Stimulated activated CD8-positive, alpha-beta memory T cell treated with anti-CD3 and anti-CD28 coated beads, Interleukin-4, amount 100 ng/mL, for 24 hours (primary cell): ENCODE measurements at regions not wholly inside any gene's neighbourhood (a gene's known extent, or its start where the extent isn't known, plus 50 kb on each side); places are given as distances from the start of the nearest gene placed in this dataset.

Experiments
- DNase-seq: peaks from one replicate; pipeline ENCODE4 v3.0.0-alpha.2; 2020; ENCODE audit warnings: low read depth

GRCh38 chr2:16216558-16216945, 276.2 kb downstream of the MYCN start:
- DNase-seq = no peak

- no peak for DNase-seq
Measured at GRCh38 chr2:16215902-16216557, 275.7 kb downstream of the MYCN start.

GRCh38 chr2:16214861-16215260, 274.5 kb downstream of the MYCN start:
- no peak for DNase-seq

- no peak for DNase-seq
Measured at GRCh38 chr2:16214391-16214790, 274.0 kb downstream of the MYCN start.

- DNase-seq = no peak
Measured at GRCh38 chr2:16212321-16212720, 272.0 kb downstream of the MYCN start.

GRCh38 chr2:16211341-16211740, 271.0 kb downstream of the MYCN start:
- no peak for DNase-seq

GRCh38 chr2:16210841-16211240, 270.5 kb downstream of the MYCN start:
- no peak for DNase-seq

- DNase-seq = no peak
Measured at GRCh38 chr2:16209799-16210198, 269.4 kb downstream of the MYCN start.

GRCh38 chr2:16208921-16209320, 268.6 kb downstream of the MYCN start:
- no peak for DNase-seq

GRCh38 chr2:16208241-16208797, 268.0 kb downstream of the MYCN start:
- no peak for DNase-seq

- DNase-seq = no peak
Measured at GRCh38 chr2:16207611-16208010, 267.3 kb downstream of the MYCN start.

GRCh38 chr2:16207151-16207550, 266.8 kb downstream of the MYCN start:
- DNase-seq = no peak

GRCh38 chr2:16206191-16206944, 266.0 kb downstream of the MYCN start:
- no peak for DNase-seq

- no peak for DNase-seq
Measured at GRCh38 chr2:16205631-16206030, 265.3 kb downstream of the MYCN start.

- no peak for DNase-seq
Measured at GRCh38 chr2:16204886-16205620, 264.7 kb downstream of the MYCN start.

GRCh38 chr2:16204251-16204650, 263.9 kb downstream of the MYCN start:
- no peak for DNase-seq

GRCh38 chr2:16203691-16204090, 263.3 kb downstream of the MYCN start:
- DNase-seq = no peak

- no peak for DNase-seq
Measured at GRCh38 chr2:16203069-16203468, 262.7 kb downstream of the MYCN start.

GRCh38 chr2:16202266-16203020, 262.1 kb downstream of the MYCN start:
- no peak for DNase-seq

GRCh38 chr2:16201848-16202247, 261.5 kb downstream of the MYCN start:
- no peak for DNase-seq

- no peak for DNase-seq
Measured at GRCh38 chr2:16200554-16201193, 260.3 kb downstream of the MYCN start.
